NCI-H460 (cell line): ENCODE measurements at regions not wholly inside any gene's neighbourhood (a gene's known extent, or its start where the extent isn't known, plus 50 kb on each side); places are given as distances from the start of the nearest gene placed in this dataset.
"Not testable (repeated sequence)": the region's sequence is repeated elsewhere in the genome, so short reads cannot be mapped to it uniquely, and the experiment has no call there.

ENCODE experiments used
- DNase-seq: peaks from one replicate; pipeline ENCODE4 v3.0.0-alpha.2; 2016; ENCODE audit warnings: low read depth; ENCODE audit errors: extremely low read depth

DNA sequence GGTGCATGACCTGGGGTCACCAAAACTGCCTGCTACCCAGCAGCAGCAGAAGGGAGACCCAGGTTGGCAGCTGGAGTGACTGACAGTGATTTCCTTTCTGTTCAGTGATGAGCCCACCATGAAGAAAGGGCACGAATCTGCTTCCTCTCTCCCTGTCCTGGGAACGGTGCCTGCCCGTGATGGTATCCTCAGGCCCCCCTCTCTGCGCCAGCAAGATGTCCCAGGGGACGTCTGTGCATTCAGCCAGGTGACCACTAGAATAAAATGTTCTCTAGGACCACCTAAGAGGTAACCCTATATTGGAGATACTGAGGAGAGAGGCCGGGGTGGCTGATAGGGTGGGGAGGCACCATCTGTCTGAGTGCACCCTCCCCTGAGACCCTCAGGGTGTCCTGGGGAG is 294.7 kb downstream of the QKI start:
- DNase-seq, result no peak

DNA sequence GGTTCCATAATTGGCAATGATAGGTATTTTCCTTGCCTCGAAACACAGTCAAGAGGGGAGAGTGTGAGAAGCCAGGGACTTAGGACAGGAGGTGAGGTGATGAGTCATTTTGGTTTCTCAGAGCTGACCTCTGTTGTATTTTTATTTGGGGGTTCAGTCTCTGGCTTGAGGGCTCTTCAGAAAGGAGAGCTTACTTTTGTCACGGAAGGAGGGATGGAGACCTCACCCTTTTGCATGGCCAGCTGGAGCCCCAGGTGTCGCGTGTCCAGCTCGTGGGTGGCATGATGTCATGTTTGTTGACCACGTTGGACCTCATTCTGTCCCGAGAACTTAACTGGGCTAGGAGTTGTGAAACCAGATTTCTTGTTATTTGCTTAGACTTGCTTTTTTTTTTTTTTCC is 293.9 kb downstream of the QKI start:
- DNase-seq, result no peak

DNA sequence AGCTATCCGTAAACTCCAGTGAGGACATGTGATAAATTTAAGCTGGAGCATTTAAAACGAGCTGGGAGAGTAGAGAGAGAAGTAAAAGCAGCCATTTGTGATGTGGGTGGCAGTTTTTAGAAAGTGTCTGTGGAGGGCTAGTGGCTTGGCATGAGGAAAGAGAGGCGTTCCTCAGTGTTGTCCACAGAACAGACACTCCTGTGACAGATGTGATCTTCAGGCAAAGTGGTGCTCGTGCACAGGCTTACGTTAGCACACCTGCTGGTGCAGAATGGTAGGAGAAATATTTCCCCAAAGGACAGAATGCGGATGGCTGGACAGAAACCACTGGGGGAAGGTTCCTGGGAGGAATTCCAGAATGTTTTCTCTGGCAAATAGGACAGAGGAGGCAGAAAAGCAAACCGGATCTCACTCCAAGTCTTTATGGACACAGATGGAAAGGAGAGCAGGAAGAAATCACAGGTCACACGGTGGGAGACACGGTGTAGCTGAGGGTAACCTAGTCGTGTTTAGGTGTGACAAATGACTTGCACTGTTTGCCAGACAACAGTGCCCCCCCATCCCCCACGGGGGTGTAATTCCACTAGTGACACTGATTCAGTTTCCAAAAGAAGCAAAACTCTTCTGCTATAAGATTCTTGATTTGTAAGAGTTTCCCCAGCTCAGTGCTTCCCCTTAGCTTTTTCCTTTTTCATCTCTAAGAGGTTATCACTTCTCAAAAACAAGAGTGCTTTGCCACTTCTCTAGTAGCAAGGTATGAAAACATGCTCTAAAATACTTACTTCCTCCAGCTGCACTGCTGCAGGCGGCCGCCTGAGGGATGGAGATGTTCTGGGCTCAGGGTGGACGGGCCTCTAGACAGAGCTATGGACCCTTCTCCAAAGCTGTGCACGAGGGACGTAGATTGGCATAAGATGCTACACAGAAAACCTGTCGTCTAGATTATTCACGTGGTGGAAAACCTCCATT is 293.2 kb downstream of the QKI start:
- DNase-seq, result no peak

DNA sequence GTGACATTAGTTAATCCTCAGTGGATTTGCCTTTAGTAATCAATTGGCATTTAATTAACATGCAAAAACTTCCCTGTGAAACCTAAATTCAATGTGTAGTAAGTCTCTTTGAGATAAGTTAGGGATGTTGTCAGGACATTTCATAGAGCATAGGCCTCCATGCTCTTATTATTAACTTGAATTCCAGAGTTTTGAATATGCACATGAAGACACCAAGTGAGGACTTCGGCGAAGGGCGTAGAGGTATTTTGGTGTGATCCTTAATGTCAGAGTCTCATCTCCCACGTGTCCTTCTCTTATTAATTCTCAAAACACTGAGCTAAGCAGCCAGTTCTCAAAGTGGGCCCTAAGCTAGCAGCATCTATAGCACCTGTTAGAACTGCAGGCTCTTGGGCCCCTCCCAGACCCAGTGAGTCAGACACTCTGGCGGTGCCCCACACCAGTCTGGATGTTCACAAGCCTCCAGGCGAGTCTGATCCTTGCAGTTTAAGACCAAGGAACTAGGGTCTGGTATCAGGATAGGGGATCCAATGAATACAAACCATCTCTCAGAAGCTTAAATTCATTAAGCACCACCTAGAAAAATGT is 292.1 kb downstream of the QKI start:
- DNase-seq, result no peak

DNA sequence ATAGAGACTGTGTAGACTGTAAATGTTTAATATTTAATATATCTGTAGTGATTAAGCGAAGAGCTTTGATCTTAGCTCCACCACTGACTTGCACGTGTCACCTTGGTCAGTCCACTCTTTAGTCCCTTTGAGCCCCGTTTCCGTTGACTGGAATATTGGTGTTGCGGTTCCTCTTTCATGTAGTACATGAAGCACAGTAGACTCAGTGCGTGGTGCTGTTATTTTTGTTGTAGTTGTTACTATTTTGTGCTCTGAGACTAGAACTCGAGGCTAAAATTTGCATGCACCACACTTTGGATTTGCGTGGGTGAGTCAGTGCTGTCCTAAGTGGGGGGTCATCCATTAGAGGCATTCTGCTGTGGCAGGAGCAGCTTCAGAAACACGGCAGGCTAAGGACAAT is 291.4 kb downstream of the QKI start:
- no peak for DNase-seq

DNA sequence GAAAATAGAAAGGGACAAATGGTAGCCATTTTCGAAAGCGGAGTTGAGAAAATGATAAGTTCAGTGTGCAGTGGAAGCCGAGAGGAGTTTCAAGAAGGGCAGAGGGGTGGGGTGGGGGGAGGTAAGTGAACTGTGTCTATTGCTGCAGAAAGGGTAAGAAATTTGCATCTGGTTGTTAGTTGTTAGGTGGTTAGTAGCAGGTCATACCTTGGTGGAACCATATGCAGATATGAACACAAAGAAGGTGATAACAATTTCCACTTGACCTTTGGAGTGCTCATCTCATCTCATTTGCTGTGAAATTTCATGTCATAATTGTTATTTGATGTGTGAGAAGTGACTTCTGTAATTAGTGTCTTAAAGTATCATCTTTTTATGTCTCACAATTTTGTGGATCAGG is 288.2 kb downstream of the QKI start:
- DNase-seq, result no peak

DNA sequence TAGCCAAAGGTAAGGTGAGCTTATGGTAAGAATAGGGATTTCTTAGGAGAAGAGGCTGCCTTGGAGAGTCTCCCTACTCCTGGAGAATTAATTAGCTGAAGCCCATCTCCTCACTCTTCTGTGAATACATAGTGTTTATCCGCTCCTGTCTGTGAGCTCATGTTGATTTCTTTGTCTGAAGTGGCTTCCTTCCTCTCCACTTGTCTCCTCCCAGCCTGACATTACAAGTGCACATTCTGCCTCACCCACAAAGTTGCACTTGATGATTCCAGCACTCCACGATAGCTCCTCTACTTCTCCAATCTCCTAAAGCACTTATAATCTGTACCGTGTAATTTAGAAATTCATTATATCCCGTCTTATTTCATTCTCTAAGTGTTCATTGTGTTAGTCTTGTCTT is 287.2 kb downstream of the QKI start:
- no peak for DNase-seq

DNA sequence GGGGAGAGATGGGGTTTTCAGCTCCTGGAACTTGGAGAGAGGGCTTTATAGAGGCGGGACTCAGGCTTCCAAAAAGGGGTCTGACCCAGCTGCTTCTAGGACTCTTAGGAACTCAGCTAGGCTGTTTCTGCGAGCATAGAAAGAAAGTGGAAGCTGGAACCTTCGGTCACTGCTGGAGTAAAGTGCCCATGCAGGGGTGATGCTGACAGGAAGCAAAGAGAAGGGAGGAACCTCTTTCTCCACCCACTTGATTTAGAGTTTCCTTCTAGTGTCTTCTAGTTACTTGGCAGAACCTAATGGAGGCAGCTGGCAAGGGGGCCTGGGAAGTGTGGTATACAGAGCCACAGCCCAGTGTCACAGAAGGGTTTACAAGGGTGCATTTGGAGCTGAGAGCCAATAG is 283.6 kb downstream of the QKI start:
- DNase-seq, result no peak

DNA sequence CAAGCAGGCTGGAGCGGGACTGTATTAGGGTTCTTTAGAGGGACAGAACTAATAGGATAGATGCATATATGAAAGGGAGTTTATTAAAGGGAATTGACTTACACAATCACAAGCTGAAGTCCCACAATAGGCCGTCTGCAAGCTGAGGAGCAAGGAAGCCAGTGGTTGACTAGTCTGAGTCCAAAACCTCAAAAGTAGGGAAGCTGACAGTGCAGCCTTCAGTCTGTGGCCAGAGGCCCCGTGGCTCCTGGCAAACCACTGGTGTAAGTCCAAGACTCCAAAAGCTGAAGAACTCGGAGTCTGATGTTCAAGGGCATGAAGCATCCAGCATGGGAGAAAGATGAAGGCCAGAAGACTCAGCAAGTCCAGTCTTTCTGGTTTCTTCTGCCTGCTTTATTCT is 281.8 kb downstream of the QKI start:
- not testable (repeated sequence) for DNase-seq

DNA sequence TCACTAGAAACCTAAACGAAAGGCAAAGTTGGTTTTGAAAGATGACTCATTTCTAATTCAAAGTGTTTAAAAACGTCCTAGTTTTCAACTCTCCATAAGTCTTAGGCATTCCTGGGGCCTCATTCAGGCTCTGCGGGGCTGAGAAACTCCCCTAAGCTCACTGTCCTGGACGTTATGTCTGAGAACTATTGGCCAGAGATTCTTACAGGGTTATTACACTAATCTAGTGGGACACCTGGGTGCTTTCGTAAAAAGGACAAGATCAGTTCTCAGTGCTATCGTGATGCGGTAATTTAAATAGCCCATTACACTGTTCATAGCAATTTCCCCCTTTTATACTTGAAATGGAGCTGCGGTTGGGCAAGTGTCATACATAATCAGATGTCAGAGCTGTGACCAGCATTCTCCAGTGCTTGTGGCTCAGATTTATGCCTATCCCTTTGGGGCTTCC is 280.9 kb downstream of the QKI start:
- no peak for DNase-seq

DNA sequence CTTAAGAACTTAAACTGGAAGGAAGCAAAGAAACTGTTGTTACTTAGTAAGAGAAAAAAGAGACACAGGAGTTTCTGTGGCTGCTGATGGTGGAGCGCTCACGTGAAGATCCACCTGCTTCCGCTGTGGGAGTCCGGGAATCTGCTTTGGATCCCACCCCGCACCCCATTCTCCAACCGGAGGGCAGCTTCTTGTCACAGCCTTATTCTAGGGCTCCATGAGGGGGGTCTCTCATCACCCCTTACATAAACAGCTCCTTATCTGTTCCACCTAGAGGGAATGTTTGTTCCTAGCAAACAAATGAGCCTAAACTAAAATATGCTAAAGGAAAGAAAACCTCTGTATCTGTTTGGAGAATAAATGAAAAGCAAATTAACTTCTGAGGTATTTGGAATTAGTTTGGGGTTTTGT is 280.5 kb downstream of the QKI start:
- no peak for DNase-seq

DNA sequence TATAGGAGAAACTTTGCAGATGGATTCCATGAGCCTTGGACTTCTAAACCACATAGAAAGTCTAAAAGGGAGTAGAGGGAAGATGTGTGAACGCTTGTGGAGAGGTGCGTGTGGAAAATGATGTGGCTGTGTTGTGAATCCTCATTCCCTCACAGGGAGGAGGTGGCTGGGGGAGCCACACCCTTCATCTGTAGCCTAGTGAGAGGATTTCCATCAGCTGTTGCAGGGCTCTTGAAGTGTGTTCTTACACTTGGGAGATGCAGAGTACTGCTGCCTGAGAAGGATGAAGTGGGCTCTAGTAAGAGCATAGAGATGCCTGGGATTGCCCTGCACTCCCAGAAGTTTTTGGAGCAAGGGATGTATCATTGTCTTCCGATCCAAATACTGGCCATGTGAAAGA is 279.6 kb downstream of the QKI start:
- no peak for DNase-seq

DNA sequence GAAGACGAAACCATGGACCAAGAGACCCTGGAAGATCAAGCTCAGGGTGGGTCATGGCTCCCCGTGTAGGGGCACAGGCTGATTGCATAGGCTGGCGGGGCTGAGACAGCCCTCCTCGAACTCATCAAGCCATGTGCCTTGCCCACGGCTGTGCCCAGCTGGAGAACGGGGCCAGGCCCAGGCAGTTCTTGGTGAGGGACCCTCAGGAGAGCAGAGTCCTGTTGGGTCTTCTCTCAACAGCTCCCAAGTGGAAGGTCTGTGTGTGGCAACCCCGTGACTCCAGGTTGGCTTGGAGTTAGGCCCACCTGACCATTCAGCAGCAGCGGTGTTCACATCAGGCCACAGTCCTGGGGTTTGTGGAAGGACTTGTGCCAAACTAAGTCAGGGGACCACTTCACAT is 276.5 kb downstream of the QKI start:
- DNase-seq, result no peak

DNA sequence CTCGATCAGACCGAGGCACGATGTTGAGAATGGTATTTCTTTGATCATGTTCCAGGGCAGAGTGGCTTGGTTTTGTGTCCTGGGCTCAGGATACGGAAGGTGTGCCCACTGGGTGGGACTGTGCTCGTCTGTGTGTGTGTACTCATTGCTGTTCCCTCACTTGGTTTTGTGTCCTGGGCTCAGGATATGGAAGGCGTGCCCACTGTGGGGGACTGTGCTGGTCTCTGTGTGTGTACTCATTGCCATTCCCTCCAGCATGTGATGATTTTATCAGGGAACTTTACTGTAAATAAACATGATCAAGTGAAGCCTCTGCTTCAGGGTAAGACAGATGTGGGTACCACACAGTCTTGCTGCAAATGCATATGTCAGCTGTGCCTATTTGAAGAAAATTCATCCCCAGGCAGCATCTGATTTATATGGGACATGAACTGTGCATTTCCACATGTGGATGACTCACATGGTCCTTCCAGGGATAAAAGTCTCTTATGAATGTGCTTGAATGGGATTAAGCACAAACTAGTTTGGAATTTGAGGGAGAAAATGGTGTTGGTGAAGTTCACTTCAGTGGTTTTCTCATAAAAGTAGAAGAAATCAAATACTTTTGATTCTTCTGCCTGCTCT is 274.3 kb downstream of the QKI start:
- DNase-seq, result no peak

DNA sequence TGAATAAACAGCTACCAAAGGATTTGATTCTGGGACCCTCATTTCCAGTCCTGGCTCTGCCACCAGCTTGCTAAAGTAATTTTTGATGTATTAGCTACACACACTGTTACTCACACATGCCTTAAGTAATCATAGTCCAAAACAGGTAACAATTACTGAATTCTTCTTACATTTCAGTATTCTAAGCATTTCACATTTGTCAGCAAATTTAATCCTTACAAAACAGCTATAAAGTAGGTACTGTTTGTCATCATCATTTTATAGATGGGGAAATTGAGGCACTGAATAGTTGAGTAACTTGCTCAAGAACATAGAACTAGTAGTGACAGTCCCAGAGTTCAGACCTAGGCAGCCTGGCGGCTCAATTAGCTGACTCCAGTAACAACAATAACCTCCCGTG is 272.6 kb downstream of the QKI start:
- DNase-seq, result no peak

DNA sequence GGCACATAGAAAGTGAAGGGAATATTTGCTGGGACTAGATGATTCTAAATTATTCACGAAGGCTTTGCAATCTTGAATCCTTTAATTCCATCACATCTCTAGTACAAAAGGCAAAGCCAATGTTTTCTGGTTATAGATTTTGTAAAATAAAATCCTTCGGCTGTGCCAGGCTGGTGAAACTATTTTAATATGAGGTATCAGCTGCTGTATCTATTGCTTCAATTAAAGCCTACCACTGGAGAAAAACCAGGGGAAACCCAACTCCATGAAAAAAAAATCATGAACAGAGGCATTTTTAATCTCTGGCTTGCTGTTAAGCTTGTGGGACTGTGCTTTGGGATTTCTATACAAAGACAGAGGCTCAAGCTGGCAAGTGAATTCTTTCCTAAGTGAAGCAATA is 271.8 kb downstream of the QKI start:
- DNase-seq, result no peak

DNA sequence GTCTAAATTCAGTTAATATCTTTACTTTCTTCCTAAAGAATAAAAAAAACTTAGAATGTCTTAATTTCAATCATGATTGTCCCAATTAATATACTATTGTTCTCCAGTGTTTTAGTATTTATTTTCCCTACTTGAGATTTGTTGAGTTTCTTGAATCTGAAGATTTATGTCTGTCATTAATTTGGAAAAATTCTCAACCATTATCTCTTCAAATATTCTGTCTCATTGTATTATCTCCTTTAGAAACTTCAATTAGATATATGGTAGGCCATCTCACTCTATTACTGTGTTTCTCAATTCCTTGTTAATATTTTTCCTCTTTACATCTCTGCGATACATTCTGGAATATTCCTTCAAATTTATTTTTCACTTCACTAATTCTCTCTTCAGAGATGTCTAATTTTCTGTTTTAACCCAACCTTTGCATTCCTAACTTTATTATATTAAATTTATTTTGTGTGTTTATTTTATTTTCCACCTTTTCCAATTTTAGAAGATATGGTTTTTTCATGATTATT is 268.6 kb downstream of the QKI start:
- DNase-seq, result no peak

DNA sequence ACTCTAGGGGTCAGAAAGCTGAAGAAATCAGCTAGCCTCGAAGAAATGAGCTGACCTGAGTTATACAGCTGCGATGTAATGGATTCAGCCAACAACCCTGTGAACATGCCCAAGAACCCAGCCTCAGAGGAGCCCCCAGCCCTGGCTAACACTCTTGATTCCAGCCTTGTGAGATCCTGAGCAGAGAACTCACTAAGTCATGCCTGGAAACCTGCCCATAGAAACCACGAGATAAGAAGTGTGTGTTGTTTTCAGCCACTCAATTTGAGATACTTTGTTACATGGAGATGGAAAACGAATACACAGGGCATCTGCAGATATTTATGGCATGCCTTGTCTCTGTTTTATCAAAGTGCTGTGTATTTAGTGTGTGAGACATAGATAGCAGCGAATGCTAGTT is 265.2 kb downstream of the QKI start:
- no peak for DNase-seq

DNA sequence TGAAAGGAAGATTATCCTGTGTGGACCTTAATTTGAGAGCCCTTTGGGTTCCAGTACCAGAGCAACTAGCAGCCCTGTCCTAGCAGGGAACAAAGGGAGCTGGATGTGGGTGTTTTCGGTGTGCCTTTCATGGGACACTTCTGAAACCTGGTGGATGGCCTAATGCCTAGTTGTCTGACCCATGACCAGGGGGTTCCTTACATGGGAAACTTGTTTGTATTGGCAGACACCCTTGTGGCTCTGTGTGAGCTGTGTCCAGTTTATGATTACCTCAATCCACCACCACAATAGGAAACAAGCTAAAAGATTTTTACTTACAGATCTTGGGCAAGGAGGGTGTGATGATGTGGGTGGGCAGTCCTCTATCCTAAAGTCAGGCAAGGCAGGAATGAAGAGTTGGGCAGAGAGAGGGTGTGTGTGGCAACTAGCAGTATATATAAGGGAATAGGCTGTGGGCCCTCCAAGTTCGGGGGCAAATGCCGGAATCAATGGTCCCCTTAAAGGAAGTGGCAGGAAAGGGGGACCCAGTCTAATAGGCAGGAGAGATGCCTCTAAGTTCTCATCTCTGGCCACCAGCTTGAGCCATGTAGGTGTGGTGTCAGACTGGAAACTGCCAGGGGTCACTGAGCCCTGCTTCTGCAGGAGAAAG is 264.6 kb downstream of the QKI start:
- DNase-seq, result no peak

DNA sequence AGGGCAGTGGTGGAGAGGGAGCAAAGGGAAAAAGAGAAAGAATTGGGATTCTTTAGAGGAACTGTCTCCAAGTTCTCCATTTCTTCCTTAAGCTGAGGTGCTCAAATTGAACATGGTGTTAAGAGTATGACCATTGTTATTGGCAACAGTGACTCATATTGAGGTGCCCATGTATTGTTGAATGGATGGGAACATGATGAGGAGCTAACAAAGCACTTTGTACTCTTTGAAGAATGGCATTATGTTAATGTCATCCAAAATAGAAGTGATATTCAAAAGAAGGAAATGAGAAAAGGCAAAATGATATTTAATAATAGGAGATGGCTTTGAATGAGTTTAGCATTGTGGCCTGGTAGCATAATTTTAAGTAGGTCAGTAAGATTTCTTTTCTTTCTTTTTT is 261.1 kb downstream of the QKI start:
- no peak for DNase-seq

DNA sequence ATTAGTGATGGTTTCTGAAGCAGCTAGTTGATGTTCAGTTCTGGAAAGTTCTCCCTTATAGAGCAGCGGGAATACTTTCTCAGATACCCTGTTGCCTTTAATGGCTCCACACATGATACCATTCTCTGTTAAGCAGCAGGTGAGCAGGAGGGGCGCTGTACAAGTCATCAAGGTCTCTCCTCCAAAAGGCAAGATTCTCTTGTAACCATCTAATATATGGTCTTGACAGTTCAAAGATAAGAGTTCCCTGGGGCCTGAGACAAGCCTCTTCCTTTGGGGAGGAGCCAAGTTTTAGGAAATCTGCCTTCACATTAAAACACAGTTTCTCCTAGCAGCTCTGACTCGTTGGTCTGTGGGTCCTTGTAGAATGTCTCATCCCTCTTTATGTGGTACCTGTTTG is 258.2 kb downstream of the QKI start:
- DNase-seq, result no peak
